Epithelial cell of proximal tubule (primary cell): ENCODE measurements at regions not wholly inside any gene's neighbourhood (a gene's known extent, or its start where the extent isn't known, plus 50 kb on each side); places are given as distances from the start of the nearest gene placed in this dataset.

ENCODE experiments used
- DNase-seq: peaks from one replicate; pipeline ENCODE4 v3.0.0-alpha.2; 2011; ENCODE audit warnings: low read depth
- H3K4me3 ChIP-seq: 2 replicates; pipeline ENCODE4 v1.5.1; 2011; ENCODE audit warnings: low read depth, mild to moderate bottlenecking, low read length
- TF ChIP-seq, protein P1 (sequence below): conservative IDR thresholded peaks from 2 replicates; pipeline ENCODE4 v1.5.1; 2012; ENCODE audit warnings: low read depth, mild to moderate bottlenecking, low read length

DNA sequence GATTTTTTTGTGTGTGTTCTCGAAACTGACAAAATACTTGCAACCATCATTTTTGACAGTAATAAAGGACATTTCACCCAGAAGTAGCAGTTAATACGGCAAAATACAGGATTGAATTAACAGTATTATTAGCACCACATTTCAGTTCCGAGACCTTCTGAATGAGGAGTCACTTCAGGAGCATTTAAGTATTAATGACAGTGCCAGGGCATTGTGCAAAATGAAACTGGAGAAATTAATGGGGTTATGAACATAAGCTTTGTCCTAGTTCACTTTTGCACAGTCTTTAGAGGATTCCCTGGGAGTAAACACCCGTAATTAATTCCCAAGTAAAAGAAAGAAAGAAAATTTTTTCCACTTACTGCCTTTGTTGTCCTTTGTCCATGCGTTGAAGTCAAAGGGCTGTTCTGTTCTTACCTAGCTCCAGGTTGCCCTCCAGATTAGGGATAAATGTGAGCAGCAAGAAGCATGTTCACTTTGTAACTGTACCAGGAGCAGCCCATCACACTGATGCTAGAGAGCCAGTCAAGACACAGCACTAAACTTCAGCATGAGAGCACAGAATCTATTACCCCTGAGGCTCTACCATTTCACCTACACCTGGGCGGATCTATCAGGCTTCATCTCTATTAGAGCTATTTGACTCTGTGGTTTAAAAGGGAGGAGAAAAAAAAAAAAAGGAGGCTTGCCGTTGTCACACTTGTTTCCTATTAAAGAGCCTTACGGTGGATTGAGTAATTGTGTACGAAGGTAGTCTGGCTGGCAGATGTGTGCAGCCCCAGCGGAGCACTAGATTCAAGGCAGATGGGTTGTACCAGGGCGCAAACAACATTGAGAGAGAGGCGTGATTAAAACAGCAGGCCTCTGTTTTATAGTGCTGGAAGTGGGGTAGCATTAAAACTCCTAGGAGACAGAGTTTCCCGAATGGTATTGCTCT lies 297.8 kb upstream of the SEMA3A start:
- no peak overlapping the region for H3K4me3 ChIP-seq
- TF ChIP-seq, protein P1, sequence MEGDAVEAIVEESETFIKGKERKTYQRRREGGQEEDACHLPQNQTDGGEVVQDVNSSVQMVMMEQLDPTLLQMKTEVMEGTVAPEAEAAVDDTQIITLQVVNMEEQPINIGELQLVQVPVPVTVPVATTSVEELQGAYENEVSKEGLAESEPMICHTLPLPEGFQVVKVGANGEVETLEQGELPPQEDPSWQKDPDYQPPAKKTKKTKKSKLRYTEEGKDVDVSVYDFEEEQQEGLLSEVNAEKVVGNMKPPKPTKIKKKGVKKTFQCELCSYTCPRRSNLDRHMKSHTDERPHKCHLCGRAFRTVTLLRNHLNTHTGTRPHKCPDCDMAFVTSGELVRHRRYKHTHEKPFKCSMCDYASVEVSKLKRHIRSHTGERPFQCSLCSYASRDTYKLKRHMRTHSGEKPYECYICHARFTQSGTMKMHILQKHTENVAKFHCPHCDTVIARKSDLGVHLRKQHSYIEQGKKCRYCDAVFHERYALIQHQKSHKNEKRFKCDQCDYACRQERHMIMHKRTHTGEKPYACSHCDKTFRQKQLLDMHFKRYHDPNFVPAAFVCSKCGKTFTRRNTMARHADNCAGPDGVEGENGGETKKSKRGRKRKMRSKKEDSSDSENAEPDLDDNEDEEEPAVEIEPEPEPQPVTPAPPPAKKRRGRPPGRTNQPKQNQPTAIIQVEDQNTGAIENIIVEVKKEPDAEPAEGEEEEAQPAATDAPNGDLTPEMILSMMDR = no peak
- DNase-seq = no peak

GRCh38 chr7:84490661-84491060 lies 296.1 kb upstream of the SEMA3A start:
- peak; percentile 16 for DNase-seq
- TF ChIP-seq, protein P1 = peak; percentile 61

DNA sequence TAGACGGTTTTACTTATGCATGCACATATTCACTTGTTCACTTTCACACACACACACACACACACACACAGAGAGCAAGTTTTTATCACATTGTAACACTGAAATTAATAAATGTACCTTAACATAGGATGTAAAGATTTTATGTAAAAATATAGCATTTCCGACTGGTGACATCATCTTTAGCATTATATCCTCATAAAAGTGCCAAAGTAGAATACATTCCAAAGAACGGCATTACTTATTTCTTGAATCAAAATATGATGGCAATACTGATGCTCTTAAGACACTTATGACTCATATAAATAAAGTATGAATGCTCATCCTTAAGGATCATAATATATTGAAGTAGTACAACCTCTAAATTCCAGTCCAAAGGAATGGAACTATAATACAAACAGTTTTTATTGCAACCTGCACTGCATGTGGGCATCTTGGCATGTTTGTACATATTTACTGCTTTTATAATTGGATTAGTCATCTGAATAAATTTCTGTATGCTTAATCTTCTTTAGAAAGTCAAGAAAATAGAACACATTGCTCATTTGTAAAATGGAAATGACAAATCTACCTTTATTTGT lies 290.0 kb upstream of the SEMA3A start:
- no peak for DNase-seq
- TF ChIP-seq, protein P1 = no peak
- no peak overlapping the region for H3K4me3 ChIP-seq

More at GRCh38 chr7:84490661-84491060, 296.1 kb upstream of the SEMA3A start:
- H3K4me3 ChIP-seq = no peak overlapping the region

- DNase-seq = no peak
- TF ChIP-seq, protein P1 = no peak
- H3K4me3 ChIP-seq = no peak overlapping the region
These were observed 287.9 kb upstream of the SEMA3A start for GRCh38 chr7:84482476-84482875.

- TF ChIP-seq, protein P1 = no peak
- no peak for DNase-seq
- no peak overlapping the region for H3K4me3 ChIP-seq
These were observed 284.5 kb upstream of the SEMA3A start for GRCh38 chr7:84479059-84479458.

DNA sequence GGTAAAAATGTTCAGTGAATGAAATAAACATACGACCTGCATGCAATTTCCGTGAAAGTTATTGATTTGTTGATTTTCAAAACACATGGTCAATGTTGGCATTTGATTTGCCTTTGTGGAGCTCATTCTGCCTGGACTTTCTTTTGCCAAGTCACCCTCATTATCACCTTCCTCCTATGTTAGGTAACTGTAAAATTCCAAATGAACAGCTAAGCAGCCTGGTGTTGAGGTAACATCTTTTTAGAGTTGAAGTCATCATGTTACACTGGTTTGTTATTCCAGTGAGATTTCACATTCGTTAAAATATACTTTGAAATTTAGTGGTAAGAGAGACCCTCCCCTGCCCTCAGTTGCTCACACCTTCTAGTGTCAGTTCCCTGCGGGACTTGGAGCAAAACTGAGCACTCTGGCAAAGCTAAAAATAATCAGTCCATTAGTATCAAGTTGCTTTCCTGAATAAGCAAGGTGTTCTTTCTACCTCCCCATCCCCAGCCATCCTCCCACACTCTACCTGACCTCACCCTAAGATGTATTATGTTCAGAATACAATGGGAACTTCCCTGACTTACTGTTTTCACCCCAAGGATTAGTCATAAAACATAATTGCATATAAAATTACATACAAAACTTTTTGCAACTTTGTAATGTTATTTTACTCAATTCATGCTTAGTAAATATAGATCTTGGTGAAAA lies 283.3 kb upstream of the SEMA3A start:
- TF ChIP-seq, protein P1 = no peak
- DNase-seq = no peak
- H3K4me3 ChIP-seq = no peak overlapping the region
